ENCODE measurements at regions not wholly inside any gene's neighbourhood (a gene's known extent, or its start where the extent isn't known, plus 50 kb on each side); places are given as distances from the start of the nearest gene placed in this dataset.

DNA sequence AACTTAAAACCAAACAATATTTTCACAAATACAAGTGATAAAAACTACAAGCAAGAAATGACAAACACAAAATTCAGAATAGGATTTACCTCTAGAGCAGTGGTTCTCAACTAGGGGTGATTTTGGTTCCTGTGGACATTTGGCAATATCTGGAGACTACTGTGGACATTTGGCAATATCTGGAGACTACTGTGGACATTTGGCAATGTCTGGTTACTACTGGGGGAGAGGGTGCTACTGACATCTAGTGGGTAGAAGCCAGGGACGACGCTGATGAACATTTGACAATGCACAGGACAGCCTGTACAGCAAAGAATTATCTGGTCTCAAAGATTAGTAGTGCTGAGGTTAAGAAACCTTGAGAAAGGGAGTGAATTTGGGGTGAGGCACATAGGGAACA, 169.8 kb downstream of the CLCN4 start:
- TF ChIP-seq POLR2A (IDR thresholded peaks at IDR 0.05) = no peak
- TF ChIP-seq, protein P1, sequence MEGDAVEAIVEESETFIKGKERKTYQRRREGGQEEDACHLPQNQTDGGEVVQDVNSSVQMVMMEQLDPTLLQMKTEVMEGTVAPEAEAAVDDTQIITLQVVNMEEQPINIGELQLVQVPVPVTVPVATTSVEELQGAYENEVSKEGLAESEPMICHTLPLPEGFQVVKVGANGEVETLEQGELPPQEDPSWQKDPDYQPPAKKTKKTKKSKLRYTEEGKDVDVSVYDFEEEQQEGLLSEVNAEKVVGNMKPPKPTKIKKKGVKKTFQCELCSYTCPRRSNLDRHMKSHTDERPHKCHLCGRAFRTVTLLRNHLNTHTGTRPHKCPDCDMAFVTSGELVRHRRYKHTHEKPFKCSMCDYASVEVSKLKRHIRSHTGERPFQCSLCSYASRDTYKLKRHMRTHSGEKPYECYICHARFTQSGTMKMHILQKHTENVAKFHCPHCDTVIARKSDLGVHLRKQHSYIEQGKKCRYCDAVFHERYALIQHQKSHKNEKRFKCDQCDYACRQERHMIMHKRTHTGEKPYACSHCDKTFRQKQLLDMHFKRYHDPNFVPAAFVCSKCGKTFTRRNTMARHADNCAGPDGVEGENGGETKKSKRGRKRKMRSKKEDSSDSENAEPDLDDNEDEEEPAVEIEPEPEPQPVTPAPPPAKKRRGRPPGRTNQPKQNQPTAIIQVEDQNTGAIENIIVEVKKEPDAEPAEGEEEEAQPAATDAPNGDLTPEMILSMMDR (IDR thresholded peaks at IDR 0.05 in 4 of 5, conservative IDR thresholded peaks at IDR 0.05 in 1 of 5) = peak in 2 of 5 experiments; percentile 15 to 23
- no peak overlapping the region for H3K4me3 ChIP-seq
- in situ Hi-C loops (cut with MboI; ENCODE audit: low sequenced_read_pairs in 4 of 4) = no loop called here
- intact Hi-C loops (cut with DNase I; ENCODE audit: low total_unique reads) = loop anchor here (5.0 kb wide), 1 partner anchor 139 kb away; no protein-coding TSS in a partner anchor
- ATAC-seq (peak; percentile 65 to 73), DNase-seq (peak; percentile 3 to 11)
- H3K27me3 ChIP-seq = no peaks in the 10 kb centered on the region
- H3K9me3 ChIP-seq = no peaks in the 10 kb centered on the region
- H3K4me1 ChIP-seq = no peaks in the 10 kb centered on the region
- no peaks in the 10 kb centered on the region for H3K36me3 ChIP-seq
- no peak overlapping the region for H3K27ac ChIP-seq

- Histone ChIP-seq H3K4me1 (no peaks in the 10 kb centered on the region), H3K9me3 (no peaks in the 10 kb centered on the region), H3K27me3 (no peaks in the 10 kb centered on the region), H3K27ac (no peak overlapping the region), H3K36me3 (no peaks in the 10 kb centered on the region), H3K4me3 (no peak overlapping the region)
- no peak for DNase-seq
- ATAC-seq = no peak
- intact Hi-C loops (cut with DNase I; ENCODE audit: low total_unique reads) = loop anchor here (5.0 kb wide), 1 partner anchor 140 kb away; no protein-coding TSS in a partner anchor
- TF ChIP-seq, protein P1 (IDR thresholded peaks at IDR 0.05 in 4 of 5, conservative IDR thresholded peaks at IDR 0.05 in 1 of 5) = no peak
- TF ChIP-seq POLR2A (IDR thresholded peaks at IDR 0.05) = no peak
- in situ Hi-C loops (cut with MboI; ENCODE audit: low sequenced_read_pairs in 4 of 4) = no loop called here
Measured at GRCh38 chrX:10327651-10328050, 170.9 kb downstream of the CLCN4 start.

DNA sequence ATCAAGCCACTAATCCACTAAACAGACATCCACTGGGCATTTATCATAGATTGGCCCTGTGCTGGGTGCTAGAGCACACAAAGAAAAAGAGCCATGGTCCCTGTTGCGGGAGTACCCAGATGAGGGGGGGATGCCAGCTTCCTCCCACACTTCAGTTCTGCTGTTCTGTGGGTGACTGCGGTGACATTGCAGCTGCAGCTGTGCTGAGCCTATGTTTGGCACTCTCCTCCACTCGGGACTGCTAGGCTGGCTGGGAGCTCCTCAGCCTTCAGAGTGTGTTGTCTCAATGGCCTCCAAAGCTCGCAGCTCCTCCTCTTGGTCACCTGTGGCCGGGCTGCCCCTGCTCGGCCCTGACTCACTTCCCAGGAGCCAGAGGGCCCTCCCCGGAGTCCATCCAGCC, 173.2 kb downstream of the CLCN4 start:
- no peak overlapping the region for H3K4me3 ChIP-seq
- H3K4me1 ChIP-seq = no peaks in the 10 kb centered on the region
- no peaks in the 10 kb centered on the region for H3K9me3 ChIP-seq
- no peak for DNase-seq
- no peak overlapping the region for H3K27ac ChIP-seq
- H3K27me3 ChIP-seq = no peaks in the 10 kb centered on the region
- no peak for TF ChIP-seq POLR2A (IDR thresholded peaks at IDR 0.05)
- TF ChIP-seq, protein P1 (IDR thresholded peaks at IDR 0.05 in 4 of 5, conservative IDR thresholded peaks at IDR 0.05 in 1 of 5) = no peak
- in situ Hi-C loops (cut with MboI; ENCODE audit: low sequenced_read_pairs in 4 of 4) = no loop called here
- no peaks in the 10 kb centered on the region for H3K36me3 ChIP-seq
- intact Hi-C loops (cut with DNase I; ENCODE audit: low total_unique reads) = loop anchor here (5.0 kb wide), 1 partner anchor 143 kb away; no protein-coding TSS in a partner anchor
- ATAC-seq = no peak

- no peaks in the 10 kb centered on the region for H3K9me3 ChIP-seq
- in situ Hi-C loops (cut with MboI; ENCODE audit: low sequenced_read_pairs in 4 of 4) = no loop called here
- no peaks in the 10 kb centered on the region for H3K4me1 ChIP-seq
- ATAC-seq = no peak
- no peaks in the 10 kb centered on the region for H3K27me3 ChIP-seq
- no peak overlapping the region for H3K4me3 ChIP-seq
- intact Hi-C loops (cut with DNase I; ENCODE audit: low total_unique reads) = no loop called here
- H3K36me3 ChIP-seq = no peaks in the 10 kb centered on the region
- no peak overlapping the region for H3K27ac ChIP-seq
- TF ChIP-seq, protein P1 (IDR thresholded peaks at IDR 0.05 in 4 of 5, conservative IDR thresholded peaks at IDR 0.05 in 1 of 5) = no peak
- TF ChIP-seq POLR2A (IDR thresholded peaks at IDR 0.05) = no peak
- DNase-seq = no peak
Measured at GRCh38 chrX:10341309-10341708, 184.5 kb downstream of the CLCN4 start.

GRCh38 chrX:10350221-10350620, 193.4 kb downstream of the CLCN4 start:
- no peak overlapping the region for H3K4me3 ChIP-seq
- no peaks in the 10 kb centered on the region for H3K9me3 ChIP-seq
- no peaks in the 10 kb centered on the region for H3K4me1 ChIP-seq
- no peaks in the 10 kb centered on the region for H3K36me3 ChIP-seq
- no peaks in the 10 kb centered on the region for H3K27me3 ChIP-seq
- no peak for DNase-seq
- no peak overlapping the region for H3K27ac ChIP-seq
- intact Hi-C loops (cut with DNase I; ENCODE audit: low total_unique reads) (no loop called here), in situ Hi-C loops (cut with MboI; ENCODE audit: low sequenced_read_pairs in 4 of 4) (no loop called here)
- ATAC-seq = no peak
- no peak for TF ChIP-seq POLR2A (IDR thresholded peaks at IDR 0.05)

Data from gastrocnemius medialis (tissue), 4 donors.